A204.1 (cell line): ENCODE measurements at regions not wholly inside any gene's neighbourhood (a gene's known extent, or its start where the extent isn't known, plus 50 kb on each side); places are given as distances from the start of the nearest gene placed in this dataset.
"Not testable (repeated sequence)": the region's sequence is repeated elsewhere in the genome, so short reads cannot be mapped to it uniquely, and the experiment has no call there.

Source experiments
- FAIRE-seq: peaks from 2 replicates; lab custom pipeline; 2012; peaks lifted over from hg19 to GRCh38; lab: Jason Lieb, UNC

DNA sequence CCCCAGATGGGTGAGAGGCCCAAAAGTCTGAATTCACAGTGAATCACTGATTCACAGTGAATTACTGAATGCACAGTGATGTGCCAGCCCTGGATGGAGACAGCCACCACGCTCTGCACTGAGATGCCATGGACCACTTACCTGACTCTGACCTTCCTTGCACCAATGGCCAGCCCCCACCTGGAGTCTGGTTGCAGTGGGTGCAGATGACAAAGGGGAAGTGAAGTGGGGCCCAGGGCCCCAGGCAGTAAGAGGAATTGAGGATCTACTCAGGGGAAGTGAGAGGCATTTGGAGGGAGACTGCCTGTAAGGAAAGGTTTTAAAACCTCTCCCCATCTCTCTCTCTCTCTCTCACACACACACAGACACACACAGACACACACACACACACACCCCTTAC lies 412.1 kb downstream of the CYLC2 start:
- no peak for FAIRE-seq

DNA sequence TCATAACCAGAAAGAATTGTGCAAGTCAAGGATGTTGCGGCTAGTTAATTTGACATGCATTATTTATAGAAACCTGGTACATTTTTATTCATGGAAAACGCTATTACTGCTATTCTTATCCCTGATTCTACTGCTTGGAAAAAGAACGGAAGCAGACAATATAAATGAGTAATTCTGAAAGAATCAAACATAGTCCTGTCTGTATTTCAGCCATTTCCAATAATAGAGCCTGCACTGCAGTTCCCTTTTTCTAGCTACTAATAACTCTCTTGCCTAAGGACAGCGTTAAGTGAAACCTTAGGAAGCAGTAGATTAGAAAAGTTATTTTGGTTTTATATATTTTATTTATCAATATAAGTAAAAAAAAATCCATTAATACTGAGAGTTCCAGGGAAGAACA lies 414.9 kb downstream of the CYLC2 start:
- FAIRE-seq = no peak

DNA sequence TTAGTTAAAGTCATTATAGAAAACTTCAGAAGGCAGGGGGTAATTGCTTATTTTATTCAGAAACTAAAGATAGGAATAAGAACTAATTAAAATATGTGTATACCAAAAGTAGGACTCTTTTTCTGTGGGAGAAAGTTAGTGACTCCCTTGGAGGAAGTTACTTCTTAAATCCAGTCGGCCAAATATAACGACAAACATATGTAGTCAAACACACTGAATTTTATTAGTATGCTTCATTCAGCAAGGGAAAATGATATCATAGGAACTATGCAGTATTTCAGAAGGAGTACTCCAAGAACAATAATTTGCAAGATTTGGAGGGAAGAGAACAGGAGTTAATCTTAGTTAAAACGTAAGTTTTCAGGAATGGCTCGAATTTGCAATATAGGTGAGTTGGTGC lies 432.6 kb downstream of the CYLC2 start:
- FAIRE-seq = no peak

DNA sequence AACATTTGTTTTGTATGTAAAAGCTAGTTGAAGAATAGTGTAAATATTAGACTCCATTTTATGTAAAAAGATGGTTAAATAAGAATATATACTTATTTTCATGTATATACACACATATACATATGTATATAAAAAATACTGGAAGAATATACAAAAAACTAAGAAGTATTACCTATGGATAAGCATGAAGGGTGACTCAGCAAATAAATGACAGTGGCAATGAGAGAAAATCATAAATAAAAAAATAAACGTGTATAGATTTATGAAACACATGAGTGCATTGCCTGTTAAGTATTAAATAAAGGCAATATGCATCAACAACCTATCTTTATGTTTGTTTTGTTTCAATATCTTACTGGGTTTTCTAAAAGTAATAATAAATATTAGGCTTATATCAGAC lies 435.3 kb downstream of the CYLC2 start:
- FAIRE-seq = no peak

DNA sequence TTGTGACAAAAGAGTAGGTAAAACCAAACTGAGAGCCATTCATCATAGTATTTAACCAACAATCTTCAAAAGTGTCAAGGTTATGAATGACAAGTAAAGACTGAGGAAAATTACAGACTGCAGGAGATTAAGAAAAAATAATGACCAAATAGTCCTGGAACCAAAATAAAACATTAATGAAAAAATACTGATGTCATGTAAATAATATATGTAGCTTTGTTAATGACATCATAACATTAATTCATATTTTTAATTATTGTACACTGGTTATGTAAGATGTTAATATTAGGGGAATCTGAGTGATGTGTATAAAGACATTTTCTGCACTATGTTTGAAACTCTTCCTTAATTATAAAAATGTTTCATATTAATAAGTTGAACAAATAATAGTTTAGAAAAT lies 436.7 kb downstream of the CYLC2 start:
- FAIRE-seq = peak; percentile 68

DNA sequence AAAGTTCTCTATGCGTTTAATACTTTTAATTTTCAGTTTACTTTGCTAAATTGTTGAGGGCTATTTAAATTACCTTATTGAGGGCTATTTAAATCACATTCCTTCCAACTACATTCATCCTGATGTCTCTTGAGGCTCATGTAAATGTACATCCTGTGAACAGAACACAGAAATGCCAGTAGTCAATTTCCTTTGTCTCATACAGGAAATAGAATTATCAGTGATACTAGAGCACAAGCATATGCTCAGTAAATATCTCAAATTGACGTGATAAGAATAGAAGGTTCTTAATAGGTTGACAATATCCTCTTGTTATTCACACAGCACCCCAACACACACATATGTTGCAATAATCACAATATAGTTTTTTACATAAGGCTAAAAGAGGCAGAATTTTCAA lies 449.0 kb downstream of the CYLC2 start:
- FAIRE-seq = no peak

DNA sequence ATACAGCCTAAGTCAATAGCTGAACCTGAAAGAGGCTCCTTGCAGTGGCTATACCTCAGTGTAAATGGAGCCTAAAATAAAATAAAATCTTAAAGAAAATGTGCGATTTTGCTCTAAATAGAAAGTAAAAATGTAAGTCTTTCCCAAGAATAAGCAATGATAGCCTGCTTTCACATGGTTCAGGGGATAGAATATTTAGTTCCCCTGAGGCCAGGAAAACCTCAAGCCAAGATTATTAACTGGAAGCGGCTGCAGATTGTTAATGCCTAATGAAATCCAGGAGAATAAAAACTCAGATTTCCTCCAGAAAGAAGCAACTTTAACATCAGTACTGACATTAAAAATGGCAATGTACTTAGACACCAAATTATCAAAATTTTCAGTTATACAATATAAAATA lies 463.7 kb downstream of the CYLC2 start:
- FAIRE-seq = no peak

DNA sequence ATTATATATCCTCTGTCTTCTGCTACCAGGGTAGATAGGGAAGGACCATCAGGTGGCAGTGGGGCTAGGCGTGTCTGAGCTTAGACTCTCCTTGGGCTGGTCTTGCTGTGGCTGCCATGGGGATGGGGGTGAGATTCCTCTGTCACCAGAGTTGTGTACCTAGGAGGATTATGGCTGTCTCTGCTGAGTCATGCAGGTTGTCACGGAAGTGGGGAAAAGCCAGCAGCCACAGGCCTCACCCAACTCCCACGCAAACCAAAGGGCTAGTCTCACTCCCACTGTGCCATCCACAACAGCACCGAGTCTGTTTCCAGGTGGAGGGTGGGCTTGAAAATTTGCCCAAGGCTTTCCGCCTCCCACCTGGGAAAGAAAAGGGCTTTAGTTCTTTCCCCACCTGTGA lies 476.1 kb downstream of the CYLC2 start:
- FAIRE-seq = no peak

DNA sequence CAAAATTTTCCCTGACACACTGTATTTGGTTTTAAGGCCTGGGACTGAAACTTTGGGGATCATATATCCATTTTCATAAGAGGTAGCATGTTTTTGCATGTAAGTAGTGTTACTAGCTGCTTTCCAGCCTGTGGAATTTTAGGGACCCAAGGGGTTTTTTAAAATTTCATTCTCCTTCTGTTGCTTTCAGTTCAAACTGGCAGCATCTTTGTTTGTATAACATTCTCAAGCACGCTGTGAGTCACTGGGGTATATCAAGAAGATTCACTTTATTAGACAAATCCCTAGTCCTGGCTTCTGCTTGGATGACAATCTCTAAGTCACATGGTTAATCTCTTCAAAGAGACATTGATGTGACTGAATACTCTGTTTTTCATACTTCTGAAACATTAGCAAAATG lies 479.0 kb downstream of the CYLC2 start:
- no peak for FAIRE-seq

DNA sequence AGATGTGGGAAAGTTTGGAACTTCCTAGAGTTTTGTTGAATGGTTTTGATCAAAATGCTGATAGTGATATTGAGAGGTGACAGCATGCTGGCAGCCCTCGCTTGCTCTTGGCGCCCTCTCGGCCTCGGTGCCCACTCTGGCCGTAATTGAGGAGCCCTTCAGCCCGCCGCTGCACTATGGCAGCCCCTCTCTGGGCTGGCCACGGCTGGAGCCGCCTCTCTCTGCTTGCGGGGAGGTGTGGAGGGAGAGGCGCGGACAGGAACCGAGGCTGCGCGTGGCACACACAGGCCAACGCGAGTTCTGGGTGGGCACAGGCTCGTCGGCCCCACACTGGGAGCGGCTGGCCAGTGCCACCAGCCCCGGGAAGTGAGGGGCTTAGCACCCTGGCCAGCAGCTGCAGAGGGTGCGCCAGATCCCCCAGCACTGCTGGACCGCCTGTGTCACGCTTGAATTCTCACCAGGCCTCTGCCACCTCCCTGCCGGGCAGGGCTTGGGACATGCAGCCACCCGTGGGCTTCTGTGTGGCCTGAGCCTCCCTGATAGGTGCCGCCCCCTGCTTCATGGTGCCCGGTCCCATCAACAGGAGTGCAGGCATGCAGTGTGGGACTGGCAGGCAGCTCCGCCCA lies 488.5 kb downstream of the CYLC2 start:
- FAIRE-seq = no peak

DNA sequence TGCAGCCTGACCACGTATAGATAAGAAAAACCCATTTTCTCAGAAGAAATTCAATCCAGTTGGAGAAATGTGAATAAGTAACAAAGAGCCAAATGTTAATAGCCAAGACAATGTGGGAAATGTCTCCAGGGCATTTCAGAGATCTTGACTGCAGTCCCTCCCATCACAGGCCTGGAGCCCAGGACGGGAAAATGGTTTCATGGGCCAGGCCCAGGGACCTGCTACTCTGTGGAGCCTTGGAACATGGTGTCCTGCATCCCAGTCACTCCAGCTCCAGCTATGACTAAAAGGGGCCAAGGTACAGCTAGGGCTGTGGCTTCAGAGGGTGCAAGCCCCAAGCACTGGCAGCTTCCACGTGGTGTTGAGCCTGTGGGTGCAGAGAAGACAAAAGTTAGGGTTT lies 490.0 kb downstream of the CYLC2 start:
- FAIRE-seq = no peak

DNA sequence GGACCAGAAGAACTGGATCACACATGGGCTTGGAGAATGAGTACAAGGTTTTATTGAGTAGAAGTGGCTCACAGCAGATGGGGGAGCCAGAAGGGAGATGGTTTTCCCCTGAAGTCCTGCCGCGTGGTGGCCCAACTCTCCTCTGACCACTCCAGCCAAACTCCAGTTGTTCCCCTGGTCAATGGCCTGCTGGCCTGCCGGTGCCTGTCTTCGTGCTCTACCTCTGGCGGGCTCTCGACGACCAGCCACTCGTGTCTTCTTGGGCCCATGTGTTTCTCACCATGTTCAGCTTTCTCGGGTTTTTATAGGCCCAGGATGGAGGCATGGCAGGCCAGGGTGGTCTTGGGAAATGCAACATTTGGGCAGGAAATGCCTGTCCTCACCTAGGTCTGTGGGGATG lies 519.6 kb downstream of the CYLC2 start:
- no peak for FAIRE-seq

DNA sequence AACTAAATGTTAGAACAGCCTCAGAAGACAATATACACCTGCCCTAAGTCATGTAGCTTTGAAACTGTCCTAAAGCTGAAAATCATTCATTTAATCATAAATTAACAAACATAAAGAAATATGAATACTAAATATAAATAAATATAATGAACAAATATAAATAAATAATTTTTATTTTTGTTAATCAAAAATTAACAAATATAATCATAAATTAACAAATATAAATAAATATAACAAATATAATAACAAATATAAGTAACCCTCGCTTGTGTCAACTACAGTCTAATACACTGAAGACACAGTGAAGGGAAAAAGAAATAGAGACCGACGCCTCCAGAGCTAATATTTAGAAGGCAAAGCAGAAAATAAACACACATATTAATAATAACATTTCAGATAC lies 527.3 kb downstream of the CYLC2 start:
- FAIRE-seq = peak; percentile 93

DNA sequence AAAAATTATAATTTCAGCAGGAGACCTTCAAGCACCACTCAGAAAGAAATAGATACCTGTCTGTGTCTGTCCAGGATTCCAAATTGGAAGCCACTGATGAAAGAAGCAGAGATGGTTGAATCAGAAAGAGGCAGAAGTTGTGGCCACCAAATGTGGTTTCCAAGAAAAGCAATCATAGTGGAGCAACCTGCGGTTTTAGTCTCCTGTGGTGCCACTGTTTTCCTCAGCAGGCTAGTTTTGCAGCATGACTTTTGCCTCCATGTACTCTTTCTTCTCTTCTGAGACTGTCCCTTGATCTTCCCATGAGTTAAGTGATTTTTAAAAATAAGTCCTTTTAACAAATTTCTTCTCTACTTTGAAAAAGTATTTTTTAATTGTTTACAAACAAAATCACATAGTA lies 535.8 kb downstream of the CYLC2 start:
- no peak for FAIRE-seq

DNA sequence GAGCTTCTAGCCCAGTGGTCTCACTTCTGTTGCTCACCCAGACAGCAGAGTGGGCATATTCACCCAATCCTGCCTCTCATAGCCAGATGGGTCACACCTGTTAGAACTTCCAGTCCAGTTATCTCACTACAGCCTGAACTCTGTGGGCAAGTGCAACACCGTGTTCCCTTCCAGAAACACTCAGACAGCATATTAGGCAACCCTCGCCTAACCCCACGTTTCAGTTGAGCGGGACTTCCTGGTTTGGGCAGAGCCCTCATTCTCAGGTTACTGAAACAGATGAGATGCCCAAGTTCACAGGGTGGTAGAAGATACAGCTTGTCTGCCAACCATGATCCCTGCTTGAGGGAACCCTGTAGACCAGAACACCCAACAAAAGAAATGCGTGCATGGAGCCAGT lies 538.2 kb downstream of the CYLC2 start:
- FAIRE-seq = no peak

DNA sequence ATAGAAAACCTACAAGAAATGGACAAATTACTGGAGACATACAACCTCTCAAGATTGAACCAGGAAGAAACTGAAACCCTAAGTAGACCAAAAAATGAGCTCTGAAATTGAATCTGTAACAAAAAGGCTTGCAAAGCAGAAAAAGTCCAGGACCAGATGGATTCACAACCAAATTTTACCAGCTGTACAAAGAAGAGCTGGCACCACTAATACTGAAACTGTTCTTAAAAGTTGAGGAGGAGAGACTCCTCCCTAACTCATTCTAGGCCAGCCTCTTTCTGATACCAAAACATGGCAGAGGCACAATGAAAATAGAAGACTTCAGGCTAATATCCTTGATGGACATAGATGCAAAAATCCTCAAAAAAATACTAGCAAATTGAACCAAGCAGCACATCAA lies 542.3 kb downstream of the CYLC2 start:
- FAIRE-seq = no peak

DNA sequence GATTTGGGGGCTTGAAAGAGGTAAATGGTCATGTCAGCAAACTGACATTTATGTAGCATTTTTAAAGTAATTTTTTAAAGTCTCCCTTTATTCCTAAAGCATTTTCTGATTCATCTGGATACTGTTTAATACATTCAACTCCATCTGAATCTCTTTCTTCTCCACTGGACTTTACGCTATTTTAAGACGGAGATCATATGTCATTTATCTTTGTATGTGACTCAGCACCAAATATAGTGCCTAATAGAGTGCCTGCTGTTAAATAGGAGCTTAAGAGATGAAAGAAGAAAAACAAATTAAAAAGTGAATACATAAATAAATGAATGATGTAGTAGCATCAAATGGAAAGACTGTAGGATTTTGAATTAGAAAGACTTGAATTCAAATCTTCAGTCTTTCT lies 548.8 kb upstream of the SMC2 start:
- FAIRE-seq = no peak

DNA sequence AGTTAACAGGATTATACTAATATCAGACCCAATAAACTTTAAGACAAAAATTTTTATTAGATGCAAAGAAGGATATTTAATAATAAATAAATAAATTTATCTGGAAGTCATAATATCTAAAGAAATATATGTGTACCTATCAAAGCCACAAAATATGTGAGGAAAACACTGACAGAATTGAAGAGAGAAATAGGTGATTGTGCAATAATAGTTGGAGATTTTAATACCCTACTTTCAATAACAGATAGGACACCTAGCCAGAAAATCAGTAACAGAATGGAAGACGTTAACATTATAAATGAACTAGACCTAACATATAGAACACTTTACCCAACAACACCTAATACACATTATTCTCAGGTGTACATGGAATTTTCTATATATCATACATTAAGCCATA lies 541.4 kb upstream of the SMC2 start:
- no peak for FAIRE-seq

DNA sequence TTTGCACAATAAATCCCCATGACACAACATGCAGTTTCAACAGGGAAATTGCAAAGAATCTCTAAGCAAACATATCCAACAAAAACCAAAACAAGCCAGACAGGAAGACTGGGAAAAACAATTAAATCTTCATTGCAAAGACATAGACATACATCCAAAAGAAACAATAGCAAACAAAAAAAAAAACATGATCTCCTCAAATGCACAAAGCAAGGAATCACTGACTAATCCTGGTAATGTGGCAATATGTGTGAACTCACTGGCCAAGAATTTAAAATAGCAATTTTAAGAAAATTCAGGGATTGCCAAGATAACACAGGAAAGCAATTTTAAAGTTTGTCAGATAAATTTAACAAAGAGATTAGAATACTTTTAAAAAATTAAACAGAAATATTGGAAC lies 520.1 kb upstream of the SMC2 start:
- no peak for FAIRE-seq

DNA sequence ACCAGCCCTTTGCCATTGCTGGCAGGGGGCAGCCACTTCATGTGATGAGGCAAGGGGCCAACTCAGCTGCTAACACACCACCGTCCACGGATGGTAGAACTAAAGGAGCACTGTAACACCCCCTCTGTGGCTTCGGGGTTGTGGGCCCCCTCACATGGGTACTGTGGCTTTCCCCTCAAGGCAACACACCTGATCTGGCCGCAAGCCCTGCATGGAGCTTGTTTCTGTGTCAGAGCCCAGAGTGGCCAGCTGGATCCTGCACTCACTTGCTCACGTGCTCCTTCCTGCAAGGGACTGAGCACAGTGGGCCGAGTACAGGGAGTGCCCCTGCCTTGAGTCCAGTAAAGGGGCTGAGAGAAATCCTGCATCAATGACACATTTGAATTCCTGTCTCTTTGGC lies 507.4 kb upstream of the SMC2 start:
- no peak for FAIRE-seq

DNA sequence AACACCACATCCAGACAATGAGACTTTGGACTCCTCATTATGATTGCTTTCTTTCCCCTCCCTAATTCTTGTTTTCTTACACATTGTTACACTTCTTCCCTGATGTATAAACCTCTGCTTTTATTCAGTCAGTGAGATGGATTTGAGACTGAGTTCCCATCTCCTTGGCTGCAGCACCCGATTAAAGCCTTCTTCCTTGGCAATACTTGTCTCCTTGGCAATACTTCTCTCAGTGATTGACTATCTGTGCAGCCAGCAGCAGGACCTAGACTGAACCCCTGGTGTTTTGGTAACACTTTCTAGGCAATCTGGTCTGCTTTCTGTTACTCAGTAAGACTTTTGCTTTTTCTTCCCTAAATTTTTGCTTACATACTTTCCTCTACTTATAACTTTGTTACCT lies 492.8 kb upstream of the SMC2 start:
- FAIRE-seq = no peak

DNA sequence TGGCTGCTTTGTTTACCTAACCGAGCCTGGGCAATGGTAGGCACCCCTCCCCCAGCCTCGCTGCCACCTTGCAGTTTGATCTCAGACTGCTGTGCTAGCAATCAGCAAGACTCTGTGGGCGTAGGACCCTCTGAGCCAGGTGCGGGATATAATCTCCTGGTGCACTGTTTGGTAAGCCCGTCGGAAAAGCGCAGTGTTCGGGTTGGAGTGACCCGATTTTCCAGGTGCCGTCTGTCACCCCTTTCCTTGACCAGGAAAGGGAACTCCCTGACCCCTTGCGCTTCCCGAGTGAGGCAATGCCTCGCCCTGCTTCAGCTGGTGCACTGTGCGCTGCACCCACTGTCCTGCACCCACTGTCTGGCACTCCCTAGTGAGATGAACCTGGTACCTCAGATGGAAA lies 482.2 kb upstream of the SMC2 start:
- not testable (repeated sequence) for FAIRE-seq

DNA sequence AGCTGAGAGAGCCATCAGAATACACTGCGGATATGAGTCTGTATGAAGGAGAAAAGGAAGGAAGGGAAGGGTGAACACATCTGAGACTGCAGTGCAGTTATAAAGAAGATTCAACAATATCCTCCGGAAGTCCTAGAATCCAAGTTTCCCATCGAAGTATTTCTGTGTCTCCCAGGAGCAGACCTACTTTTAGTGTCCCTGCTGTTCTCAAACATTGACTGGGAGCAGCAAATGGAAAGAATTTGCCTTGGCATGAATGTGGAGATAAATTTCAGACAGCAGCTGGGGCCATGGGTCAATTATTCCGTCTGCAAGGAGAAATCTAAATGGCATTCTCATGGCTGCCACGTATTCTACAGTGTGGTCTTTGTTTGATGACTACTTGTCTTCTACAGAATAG lies 478.1 kb upstream of the SMC2 start:
- no peak for FAIRE-seq

DNA sequence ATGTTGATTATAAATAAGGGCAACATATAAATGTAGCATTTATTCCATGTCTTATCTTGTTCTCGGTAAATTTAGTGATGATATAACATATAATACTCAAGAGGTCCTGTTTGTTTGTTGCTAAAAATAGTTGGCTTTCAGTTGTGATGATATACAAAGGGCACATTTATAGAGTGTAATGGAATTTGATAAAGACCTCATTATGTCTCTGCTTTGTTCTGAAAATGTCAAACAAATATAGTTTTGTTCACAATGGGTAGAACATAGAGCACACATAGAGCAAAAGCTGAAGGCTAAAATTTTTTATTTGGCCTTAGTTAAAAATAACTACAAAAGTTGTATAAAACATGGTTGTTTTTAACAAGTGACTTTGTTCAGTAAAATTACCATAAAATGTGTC lies 477.1 kb upstream of the SMC2 start:
- no peak for FAIRE-seq

DNA sequence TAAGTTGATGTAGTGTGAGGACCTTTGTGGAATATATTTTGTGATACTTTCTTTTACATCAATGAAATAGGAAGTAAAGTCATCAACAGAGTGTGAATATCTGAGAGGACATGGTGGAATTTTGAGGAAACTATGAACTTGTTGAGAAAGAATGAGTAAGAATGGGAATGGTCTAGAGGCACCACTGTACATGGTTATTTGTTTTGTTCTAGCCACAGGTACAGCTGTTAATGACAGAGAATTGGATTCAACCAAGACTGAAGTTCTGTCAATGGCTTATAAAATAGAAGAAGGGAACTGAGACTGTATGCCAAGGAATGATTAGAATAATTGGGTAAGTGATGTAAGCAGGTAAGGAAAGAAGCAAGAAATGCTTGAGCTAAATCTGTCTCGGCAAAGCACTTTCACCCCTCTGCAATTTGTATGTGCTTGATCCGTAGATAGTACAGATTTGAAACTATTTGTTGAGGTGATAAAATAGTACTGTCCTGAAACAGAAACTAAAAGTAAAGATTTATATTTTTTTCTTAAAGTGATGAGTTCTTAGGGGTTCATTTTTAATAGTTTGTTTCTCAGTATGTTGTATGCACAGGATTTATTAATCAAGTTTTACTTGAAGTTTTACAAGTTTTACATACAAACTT lies 468.8 kb upstream of the SMC2 start:
- no peak for FAIRE-seq
